Neural cell (in vitro differentiated cells): ENCODE measurements at regions not wholly inside any gene's neighbourhood (a gene's known extent, or its start where the extent isn't known, plus 50 kb on each side); places are given as distances from the start of the nearest gene placed in this dataset.

Source experiments
- H2AFZ ChIP-seq: fragments of 200-600, 300-800 bp; sonication (generic), shearing (Covaris generic); 2 replicates; pipeline ENCODE4 v1.6.0; 2014; ENCODE audit warnings: low read depth, mild to moderate bottlenecking, antibody characterized with exemption, low read length, moderate library complexity
- H3F3A ChIP-seq: fragments of 200-600 bp; shearing (Covaris generic); 2 replicates; pipeline ENCODE4 v1.6.1; 2016; ENCODE audit warnings: mild to moderate bottlenecking, moderate library complexity, mixed read lengths, antibody characterized with exemption, low read length; ENCODE audit not compliant: insufficient read depth, poor library complexity, severe bottlenecking
- H3K27ac ChIP-seq: fragments of 200-600, 300-800 bp; sonication (generic), shearing (Covaris generic); 2 replicates; pipeline ENCODE4 v1.5.1; 2014; ENCODE audit warnings: mild to moderate bottlenecking, low read length, moderate library complexity
- H3K27me3 ChIP-seq: fragments of 300-800, 200-600 bp; sonication (generic), shearing (Covaris generic); 2 replicates; pipeline ENCODE4 v1.6.0; 2014; ENCODE audit warnings: mild to moderate bottlenecking, low read depth, low read length, moderate library complexity; ENCODE audit not compliant: insufficient read depth
- H3K36me3 ChIP-seq: fragments of 300-800, 200-600 bp; sonication (generic), shearing (Covaris generic); 2 replicates; pipeline ENCODE4 v1.5.1; 2014; ENCODE audit warnings: mild to moderate bottlenecking, antibody characterized with exemption, low read length, moderate library complexity; ENCODE audit not compliant: insufficient read depth
- H3K4me2 ChIP-seq: fragments of 300-800, 200-600 bp; sonication (generic), shearing (Covaris generic); 2 replicates; pipeline ENCODE4 v1.6.0; 2014; ENCODE audit warnings: mild to moderate bottlenecking, low read length
- H3K4me3 ChIP-seq: fragments of 300-800, 200-600 bp; sonication (generic), shearing (Covaris generic); 2 replicates; pipeline ENCODE4 v1.5.1; 2014; ENCODE audit warnings: mild to moderate bottlenecking, low read length, moderate library complexity
- H3K79me2 ChIP-seq: fragments of 200-600 bp; shearing (Covaris generic); replicated peaks from 2 replicates; pipeline ENCODE4 v1.6.0; 2014; ENCODE audit warnings: mild to moderate bottlenecking, low read length, moderate library complexity; ENCODE audit not compliant: insufficient read depth
- H3K9ac ChIP-seq: fragments of 300-800, 200-600 bp; sonication (generic), shearing (Covaris generic); 2 replicates; pipeline ENCODE4 v1.6.1; 2016; ENCODE audit warnings: mild to moderate bottlenecking, low read length, mixed read lengths
- H3K9me2 ChIP-seq: fragments of 200-600 bp; shearing (Covaris generic); 2 replicates; pipeline ENCODE4 v1.6.1; 2016; ENCODE audit warnings: mild to moderate bottlenecking, low read length, mixed read lengths; ENCODE audit not compliant: insufficient read depth
- H3K9me3 ChIP-seq: fragments of 200-600, 300-800 bp; sonication (generic), shearing (Covaris generic); 2 replicates; pipeline ENCODE4 v1.6.1; 2016; ENCODE audit warnings: mild to moderate bottlenecking, mixed run types, low read length, moderate library complexity, mixed read lengths
- H4K20me1 ChIP-seq: fragments of 200-600 bp; shearing (Covaris generic); 2 replicates; pipeline ENCODE4 v1.6.1; 2016; ENCODE audit warnings: mild to moderate bottlenecking, mixed run types; ENCODE audit not compliant: insufficient read depth
- CTCF ChIP-seq: fragments of 450-650 bp; IDR thresholded peaks from 2 replicates; pipeline ENCODE4 v1.5.1; 2014; ENCODE audit warnings: antibody characterized with exemption, mild to moderate bottlenecking, moderate library complexity; ENCODE audit not compliant: poor library complexity, severe bottlenecking
- EP300 ChIP-seq: fragments of 450-650 bp; conservative IDR thresholded peaks from 2 replicates; pipeline ENCODE4 v1.6.1; 2014; ENCODE audit warnings: antibody characterized with exemption, mild to moderate bottlenecking, moderate library complexity; ENCODE audit not compliant: poor library complexity, severe bottlenecking
- EZH2 ChIP-seq: fragments of 200-600, 300-800 bp; shearing (Covaris generic), sonication (generic); IDR thresholded peaks from 2 replicates; pipeline ENCODE4 v1.6.1; 2014; ENCODE audit warnings: antibody characterized with exemption, low read length, borderline replicate concordance, mild to moderate bottlenecking; ENCODE audit not compliant: insufficient read depth, poor library complexity, severe bottlenecking
- MXI1 ChIP-seq: fragments of 450-650 bp; conservative IDR thresholded peaks from 2 replicates; pipeline ENCODE4 v1.6.1; 2014; ENCODE audit warnings: antibody characterized with exemption, mild to moderate bottlenecking; ENCODE audit not compliant: poor library complexity, severe bottlenecking
- POLR2AphosphoS5 ChIP-seq: IDR thresholded peaks from 2 replicates; pipeline ENCODE4 v1.6.1; 2012
- RAD21 ChIP-seq: fragments of 450-650 bp; conservative IDR thresholded peaks from 2 replicates; pipeline ENCODE4 v1.6.1; 2014; ENCODE audit warnings: antibody characterized with exemption, mild to moderate bottlenecking, moderate library complexity
- REST ChIP-seq: IDR thresholded peaks from 2 replicates; pipeline ENCODE4 v1.6.1; 2012; ENCODE audit warnings: borderline replicate concordance
- SMC3 ChIP-seq: fragments of 450-650 bp; conservative IDR thresholded peaks from 2 replicates; pipeline ENCODE4 v1.6.1; 2014; ENCODE audit warnings: antibody characterized with exemption, mild to moderate bottlenecking, moderate library complexity; ENCODE audit not compliant: poor library complexity
- TAF1 ChIP-seq: IDR thresholded peaks from 2 replicates; pipeline ENCODE4 v1.6.1; 2012; ENCODE audit warnings: low read depth

DNA sequence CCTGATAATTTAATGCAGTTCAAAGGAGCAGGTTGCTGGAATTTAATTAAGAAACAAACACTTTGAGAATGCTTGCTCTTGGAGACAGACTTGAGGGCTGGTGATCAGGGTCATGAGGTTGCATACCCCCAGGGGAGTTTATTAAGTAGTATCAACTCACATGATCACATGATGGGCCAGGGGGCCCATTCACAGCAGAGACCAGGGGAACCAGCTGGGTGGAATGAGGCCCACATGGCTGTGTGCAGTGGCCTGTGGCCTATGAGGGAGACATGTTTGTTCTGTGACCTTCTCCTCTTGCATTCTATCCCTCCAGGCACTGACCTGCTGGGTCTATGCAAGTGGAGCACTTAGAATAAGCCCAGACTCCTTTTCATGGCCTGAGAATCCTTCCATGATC is 266.6 kb upstream of the PWP1 start:
- Histone ChIP-seq H3K79me2 (no peaks in the 10 kb centered on the region), H4K20me1 (no peaks in the 10 kb centered on the region), H2AFZ (no peak overlapping the region), H3K27ac (no peak overlapping the region), H3K9me2 (no peaks in the 10 kb centered on the region), H3K27me3 (no peaks in the 10 kb centered on the region), H3K9me3 (no peaks in the 10 kb centered on the region), H3K4me3 (no peak overlapping the region), H3F3A (no peaks in the 10 kb centered on the region), H3K4me2 (no peak overlapping the region), H3K9ac (no peak overlapping the region), H3K36me3 (no peaks in the 10 kb centered on the region)
- TF ChIP-seq EP300 (no peak), EZH2 (no peak), SMC3 (no peak), RAD21 (no peak), POLR2AphosphoS5 (no peak), TAF1 (no peak), CTCF (no peak), REST (no peak)

DNA sequence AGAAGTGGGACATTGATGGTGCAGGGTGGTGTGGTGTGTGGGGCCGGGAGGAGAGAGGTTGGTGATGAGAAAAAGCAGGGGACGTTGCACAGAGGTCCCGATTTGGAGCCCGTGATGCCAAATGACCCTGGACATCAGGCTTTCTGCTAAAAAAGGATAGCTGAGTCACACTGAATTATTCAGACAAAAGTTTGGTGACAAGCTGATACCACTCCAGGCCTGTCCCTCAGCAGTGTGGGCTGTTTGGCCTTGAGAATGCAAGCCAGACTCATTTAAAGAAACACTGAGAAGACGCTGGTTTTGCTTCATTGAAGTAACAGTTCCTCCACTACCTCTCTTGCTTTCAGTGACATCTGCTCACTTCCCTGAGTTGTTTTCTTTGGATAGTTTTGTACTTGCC is 262.1 kb upstream of the PWP1 start:
- H3K4me3 ChIP-seq: no peak overlapping the region
- no peaks in the 10 kb centered on the region for H3K27me3 ChIP-seq

More for the DNA sequence above, 262.1 kb upstream of the PWP1 start:
- Histone ChIP-seq H3K36me3 (no peaks in the 10 kb centered on the region), H2AFZ (no peak overlapping the region), H3K9me2 (no peaks in the 10 kb centered on the region), H3K4me2 (no peak overlapping the region), H3K79me2 (no peaks in the 10 kb centered on the region), H3K9ac (no peak overlapping the region), H3K27ac (no peak overlapping the region), H3F3A (no peaks in the 10 kb centered on the region), H3K9me3 (no peaks in the 10 kb centered on the region), H4K20me1 (no peaks in the 10 kb centered on the region)
- TF ChIP-seq MXI1 (no peak), TAF1 (no peak), POLR2AphosphoS5 (no peak), REST (no peak), EZH2 (no peak), RAD21 (no peak), SMC3 (no peak), CTCF (no peak), EP300 (no peak)
